Activated CD4-positive, alpha-beta memory T cell treated with anti-CD3 and anti-CD28 coated beads, Interleukin-2, amount 10 ng/mL, durations not matched to agents 7 days and 5 days (primary cell): ENCODE measurements at regions not wholly inside any gene's neighbourhood (a gene's known extent, or its start where the extent isn't known, plus 50 kb on each side); places are given as distances from the start of the nearest gene placed in this dataset.

ENCODE experiments used
- CTCF ChIA-PET: fragments of 350-600 bp; sonication (Branson Sonifier 250); formaldehyde crosslinking; loops from one replicate; lab custom pipeline; 2021; ENCODE audit warnings: antibody characterized with exemption, inconsistent platforms; lab: Charles Lee
- POLR2A ChIA-PET: fragments of 350-600 bp; sonication (Branson Sonifier 250); formaldehyde crosslinking; loops from one replicate; lab custom pipeline; 2021; ENCODE audit warnings: antibody characterized with exemption; lab: Charles Lee
- DNase-seq: peaks from one replicate; pipeline ENCODE4 v3.0.0-alpha.2; 2020
- H3K27ac Mint-ChIP-seq: one replicate; pipeline ENCODE4 v1.8.0; 2021; ENCODE audit warnings: mild to moderate bottlenecking, mixed read lengths
- H3K27me3 Mint-ChIP-seq: one replicate; pipeline ENCODE4 v1.8.0; 2021; ENCODE audit warnings: mixed read lengths
- H3K36me3 Mint-ChIP-seq: one replicate; pipeline ENCODE4 v1.8.0; 2021; ENCODE audit warnings: low read depth, mixed read lengths
- H3K4me1 Mint-ChIP-seq: one replicate; pipeline ENCODE4 v1.8.0; 2021; ENCODE audit warnings: mixed read lengths
- H3K4me3 Mint-ChIP-seq: one replicate; pipeline ENCODE4 v1.8.0; 2021; ENCODE audit warnings: mild to moderate bottlenecking, mixed read lengths
- H3K9me3 Mint-ChIP-seq: one replicate; pipeline ENCODE4 v1.8.0; 2021; ENCODE audit warnings: mixed read lengths

DNA sequence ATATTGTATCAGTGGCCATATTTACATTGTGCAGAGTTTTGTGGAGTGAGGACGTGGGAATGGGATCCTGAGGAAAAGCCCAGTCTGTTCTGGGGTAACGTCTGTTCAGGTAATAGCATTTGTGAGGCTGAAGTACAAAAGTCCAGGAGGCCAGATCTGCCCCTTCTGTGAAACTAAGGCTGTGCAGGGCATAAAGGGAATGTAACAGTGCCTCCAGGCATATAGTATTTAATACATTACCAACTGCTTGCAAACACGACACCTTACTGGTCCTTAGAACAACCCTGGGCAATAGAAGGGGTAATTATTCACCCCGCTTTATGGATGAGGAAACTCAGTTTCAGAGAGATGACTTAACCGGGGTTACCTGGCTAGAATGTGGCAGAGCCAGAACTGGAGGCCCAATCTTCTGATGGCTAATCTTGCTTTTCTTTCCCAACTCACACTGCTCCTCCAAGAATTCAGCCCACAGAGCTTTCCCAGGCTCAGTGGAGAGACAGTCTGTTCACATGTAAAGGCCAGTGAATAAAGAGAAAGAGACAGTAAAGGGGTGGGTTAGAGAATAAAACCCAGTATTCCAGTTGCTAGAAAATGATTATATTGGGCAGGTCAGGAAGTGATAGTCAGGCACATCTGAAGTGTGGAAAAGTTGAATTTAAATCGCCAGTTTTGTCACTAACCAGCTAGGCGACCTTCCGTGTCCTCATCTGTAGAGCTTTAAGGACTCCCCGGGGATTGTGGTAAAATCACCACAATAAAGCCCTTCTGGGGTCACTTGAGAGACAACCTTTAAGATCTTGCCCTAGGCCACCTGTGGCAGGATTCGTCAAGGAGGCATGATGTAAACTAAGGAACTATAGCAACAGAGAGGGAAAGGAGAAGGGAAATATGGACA is 280.7 kb upstream of the CITED2 start:
- Mint-ChIP-seq H3K27me3 (no peaks in the 10 kb centered on the region), H3K27ac (no peak overlapping the region), H3K9me3 (no peaks in the 10 kb centered on the region), H3K4me1 (no peaks in the 10 kb centered on the region), H3K36me3 (no peaks in the 10 kb centered on the region), H3K4me3 (no peak overlapping the region)
- DNase-seq = no peak
- ChIA-PET CTCF (no interaction called here), POLR2A (no interaction called here)

DNA sequence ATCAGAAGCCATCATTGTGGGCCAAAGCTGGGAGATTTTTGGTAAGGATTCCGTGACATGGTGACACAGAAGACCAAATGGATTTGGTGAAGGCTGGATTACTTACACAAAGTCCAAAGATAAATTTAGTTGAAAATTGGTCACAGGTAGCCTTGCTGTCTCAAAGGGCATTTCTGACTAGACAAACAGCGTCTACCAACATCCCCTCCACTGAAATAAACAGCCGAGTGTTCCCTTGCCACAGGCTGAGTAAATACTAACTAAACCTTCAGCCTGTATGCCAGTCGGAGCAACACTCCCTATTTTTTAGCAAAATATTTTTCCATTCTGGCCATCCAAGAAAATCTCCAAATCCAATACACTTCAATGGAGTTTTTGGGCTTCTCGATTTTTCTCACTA is 279.9 kb upstream of the CITED2 start:
- no peak for DNase-seq
- Mint-ChIP-seq H3K27me3 (no peaks in the 10 kb centered on the region), H3K4me3 (no peak overlapping the region), H3K27ac (no peak overlapping the region), H3K36me3 (no peaks in the 10 kb centered on the region), H3K4me1 (no peaks in the 10 kb centered on the region), H3K9me3 (no peaks in the 10 kb centered on the region)
- ChIA-PET CTCF (no interaction called here), POLR2A (no interaction called here)

DNA sequence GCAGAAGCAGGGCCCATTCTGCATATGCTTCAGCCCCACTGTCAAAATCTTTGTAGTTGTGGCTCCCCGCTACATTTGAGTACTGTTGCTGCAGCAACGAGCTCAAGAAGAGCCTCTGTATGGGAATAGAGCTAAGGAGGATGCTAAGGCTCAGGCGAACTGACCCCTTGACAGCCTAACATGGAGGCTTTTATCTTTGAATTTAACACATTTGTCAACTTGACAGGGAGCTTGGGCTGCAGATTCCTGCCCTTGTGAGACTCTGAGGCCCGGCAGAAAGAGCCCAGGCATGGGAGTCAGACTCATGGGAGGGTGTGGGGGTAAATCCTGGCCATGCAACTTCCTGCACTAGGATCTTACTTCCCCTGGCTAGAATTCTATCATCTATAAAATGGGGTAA is 278.7 kb upstream of the CITED2 start:
- ChIA-PET CTCF (no interaction called here), POLR2A (no interaction called here)
- Mint-ChIP-seq H3K4me3 (no peak overlapping the region), H3K27ac (no peak overlapping the region), H3K27me3 (no peaks in the 10 kb centered on the region), H3K9me3 (no peaks in the 10 kb centered on the region), H3K4me1 (no peaks in the 10 kb centered on the region), H3K36me3 (no peaks in the 10 kb centered on the region)
- DNase-seq = no peak

- Mint-ChIP-seq H3K27ac (no peak overlapping the region), H3K4me1 (no peaks in the 10 kb centered on the region), H3K27me3 (no peaks in the 10 kb centered on the region), H3K4me3 (no peak overlapping the region), H3K9me3 (peaks cover 2% of the 10 kb centered on the region), H3K36me3 (no peaks in the 10 kb centered on the region)
- CTCF ChIA-PET = no interaction called here
- DNase-seq = no peak
- POLR2A ChIA-PET = interaction anchor here (1.0 kb wide), 1 partner anchor 120 kb away, joined by 3 read pairs; no protein-coding TSS in a partner anchor
Measured at GRCh38 chr6:139650941-139651340, 276.5 kb upstream of the CITED2 start.

GRCh38 chr6:139649732-139650131 is 275.3 kb upstream of the CITED2 start:
- H3K4me1 Mint-ChIP-seq = no peaks in the 10 kb centered on the region
- peaks cover 2% of the 10 kb centered on the region for H3K9me3 Mint-ChIP-seq
- ChIA-PET POLR2A (no interaction called here), CTCF (no interaction called here)
- DNase-seq = no peak
- H3K36me3 Mint-ChIP-seq = no peaks in the 10 kb centered on the region
- no peaks in the 10 kb centered on the region for H3K27me3 Mint-ChIP-seq
- H3K27ac Mint-ChIP-seq = no peak overlapping the region
- H3K4me3 Mint-ChIP-seq = no peak overlapping the region

- H3K36me3 Mint-ChIP-seq = no peaks in the 10 kb centered on the region
- H3K4me1 Mint-ChIP-seq = no peaks in the 10 kb centered on the region
- no peak overlapping the region for H3K4me3 Mint-ChIP-seq
- H3K27me3 Mint-ChIP-seq = peaks cover under 1% of the 10 kb centered on the region
- H3K27ac Mint-ChIP-seq = no peak overlapping the region
- DNase-seq = no peak
- POLR2A ChIA-PET = no interaction called here
- CTCF ChIA-PET = no interaction called here
- peaks cover 2% of the 10 kb centered on the region for H3K9me3 Mint-ChIP-seq
Measured at GRCh38 chr6:139649128-139649527, 274.7 kb upstream of the CITED2 start.

DNA sequence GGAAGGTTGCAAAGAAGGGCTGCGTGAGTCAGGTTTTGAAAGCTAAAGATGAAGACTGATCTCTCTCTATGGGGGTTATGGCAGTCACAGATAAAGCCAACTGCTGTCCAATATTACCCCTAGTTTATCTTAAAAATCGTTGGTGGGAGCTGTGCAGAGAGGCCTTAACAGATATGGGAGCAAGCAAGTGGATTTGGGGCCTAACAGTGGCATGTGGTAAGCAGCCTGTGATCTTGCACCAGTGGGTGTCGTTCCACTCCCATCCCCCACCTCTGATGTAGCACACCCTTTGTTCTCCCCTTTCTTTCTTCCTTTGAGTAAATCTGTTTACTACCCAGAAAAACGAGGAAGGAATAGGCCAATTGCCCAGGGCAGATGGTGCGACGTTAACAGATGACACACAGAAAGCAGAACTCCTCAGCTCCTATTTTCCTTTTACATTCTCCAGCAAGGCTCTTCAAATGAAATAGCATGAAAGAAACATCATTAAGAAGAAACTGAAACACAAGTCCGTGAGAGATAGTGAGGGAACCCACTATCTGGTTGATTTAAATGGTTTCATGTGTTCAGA is 274.1 kb upstream of the CITED2 start:
- H3K36me3 Mint-ChIP-seq = no peaks in the 10 kb centered on the region
- no peak for DNase-seq
- ChIA-PET POLR2A (no interaction called here), CTCF (no interaction called here)
- H3K27me3 Mint-ChIP-seq = peaks cover 2% of the 10 kb centered on the region
- H3K4me1 Mint-ChIP-seq = no peaks in the 10 kb centered on the region
- H3K9me3 Mint-ChIP-seq = peaks cover 2% of the 10 kb centered on the region
- H3K27ac Mint-ChIP-seq = no peak overlapping the region
- no peak overlapping the region for H3K4me3 Mint-ChIP-seq

DNA sequence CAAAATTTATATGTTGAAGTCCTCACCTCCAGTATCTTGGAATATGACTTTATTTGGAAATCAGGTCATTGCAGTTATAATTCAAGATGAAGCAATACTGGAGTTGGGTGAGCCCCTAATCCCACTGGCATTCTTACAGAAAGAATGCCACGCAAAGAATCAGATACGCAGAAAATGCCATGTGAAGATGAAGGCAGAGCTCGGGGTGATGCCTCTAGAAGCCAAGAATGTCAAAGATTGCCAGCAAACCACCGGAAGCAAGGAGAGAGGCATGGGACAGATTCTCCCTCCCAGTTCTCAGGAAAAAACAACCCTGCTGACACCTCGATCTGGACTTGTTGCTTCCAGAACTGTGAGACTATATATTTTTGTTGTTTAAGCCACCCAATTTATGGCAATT is 273.4 kb upstream of the CITED2 start:
- CTCF ChIA-PET = no interaction called here
- H3K27me3 Mint-ChIP-seq = peaks cover 2% of the 10 kb centered on the region

DNA sequence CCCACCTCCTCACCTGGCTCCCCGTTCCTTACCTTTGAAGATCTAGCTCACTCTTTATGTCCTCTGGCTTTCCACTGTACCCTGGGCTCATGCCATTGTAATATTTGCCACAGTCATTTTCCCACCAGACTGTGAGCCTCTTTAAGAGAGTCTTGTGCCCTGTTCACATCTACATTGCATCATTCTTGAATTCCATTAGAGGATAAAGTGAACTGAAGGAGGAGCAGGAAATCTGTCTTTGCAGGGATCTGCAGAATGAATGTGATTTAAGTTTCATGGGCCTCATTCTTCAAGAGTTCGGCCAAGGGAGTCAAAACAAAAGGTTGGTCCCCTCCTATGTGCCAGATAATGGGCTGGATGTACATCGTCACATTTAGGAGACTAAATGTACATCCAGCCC is 272.6 kb upstream of the CITED2 start:
- ChIA-PET POLR2A (no interaction called here), CTCF (no interaction called here)
- Mint-ChIP-seq H3K27me3 (peaks cover 4% of the 10 kb centered on the region), H3K4me1 (no peaks in the 10 kb centered on the region), H3K4me3 (no peak overlapping the region), H3K9me3 (peaks cover 2% of the 10 kb centered on the region), H3K27ac (no peak overlapping the region), H3K36me3 (no peaks in the 10 kb centered on the region)
- DNase-seq = no peak

More for the DNA sequence above, 273.4 kb upstream of the CITED2 start:
- Mint-ChIP-seq H3K4me1 (no peaks in the 10 kb centered on the region), H3K4me3 (no peak overlapping the region), H3K36me3 (no peaks in the 10 kb centered on the region), H3K27ac (no peak overlapping the region), H3K9me3 (peaks cover 2% of the 10 kb centered on the region)
- no peak for DNase-seq
- POLR2A ChIA-PET = no interaction called here

GRCh38 chr6:139644821-139645220 is 270.4 kb upstream of the CITED2 start:
- Mint-ChIP-seq H3K27ac (no peak overlapping the region), H3K4me3 (no peak overlapping the region), H3K36me3 (no peaks in the 10 kb centered on the region), H3K4me1 (peaks cover 13% of the 10 kb centered on the region), H3K27me3 (peaks cover 4% of the 10 kb centered on the region), H3K9me3 (peaks cover 2% of the 10 kb centered on the region)
- DNase-seq = no peak
- ChIA-PET CTCF (interaction anchor here (0.6 kb wide), 1 partner anchor 12 kb away, joined by 3 read pairs; no protein-coding TSS in a partner anchor), POLR2A (no interaction called here)

DNA sequence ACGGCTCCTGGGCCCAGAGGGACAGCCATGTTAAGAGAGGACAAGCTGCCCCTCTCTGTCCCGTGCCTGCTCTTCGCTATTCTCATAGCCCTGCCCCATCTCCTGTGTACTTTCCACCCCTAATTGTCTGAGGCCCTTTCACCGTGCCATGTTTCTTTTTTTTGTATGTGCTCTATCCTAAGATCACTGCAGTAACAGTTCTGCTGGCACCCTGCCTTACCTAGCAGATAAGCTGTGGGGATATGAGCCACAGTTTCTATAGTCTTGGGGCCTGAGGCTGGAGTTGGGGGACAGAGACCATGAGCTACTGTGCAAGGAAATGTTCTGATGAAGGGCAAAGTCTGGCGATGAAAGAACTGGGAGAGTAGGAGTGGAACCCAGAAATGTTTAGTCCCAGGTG is 269.5 kb upstream of the CITED2 start:
- H3K4me1 Mint-ChIP-seq = peaks cover 15% of the 10 kb centered on the region
- ChIA-PET POLR2A (no interaction called here), CTCF (interaction anchor here (0.6 kb wide), 1 partner anchor 13 kb away, joined by 3 read pairs; no protein-coding TSS in a partner anchor)
- H3K27me3 Mint-ChIP-seq = peaks cover 4% of the 10 kb centered on the region
- no peak overlapping the region for H3K27ac Mint-ChIP-seq
- H3K9me3 Mint-ChIP-seq = peaks cover 2% of the 10 kb centered on the region
- no peaks in the 10 kb centered on the region for H3K36me3 Mint-ChIP-seq
- no peak for DNase-seq
- H3K4me3 Mint-ChIP-seq = no peak overlapping the region

DNA sequence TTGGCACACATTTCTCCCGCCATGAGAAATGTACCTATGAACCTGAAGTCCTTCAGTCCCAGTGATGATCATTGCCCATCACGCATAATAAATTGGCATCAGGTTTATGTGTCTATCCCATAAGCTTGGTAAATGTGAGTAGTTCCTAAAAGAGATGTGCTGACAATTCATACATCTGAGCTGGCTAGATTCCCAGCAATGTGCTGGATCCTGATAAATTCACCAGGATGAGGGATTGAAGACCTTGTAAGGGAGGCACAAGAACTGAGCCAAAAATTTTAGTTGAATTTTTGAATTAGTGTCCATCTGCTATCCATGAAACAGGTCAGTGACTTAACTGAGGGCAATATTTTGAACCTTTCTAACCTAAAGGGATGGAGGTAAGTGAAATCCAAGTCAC is 267.9 kb upstream of the CITED2 start:
- Mint-ChIP-seq H3K27me3 (peaks cover 6% of the 10 kb centered on the region), H3K27ac (no peak overlapping the region), H3K9me3 (peaks cover 2% of the 10 kb centered on the region), H3K4me3 (no peak overlapping the region), H3K36me3 (no peaks in the 10 kb centered on the region), H3K4me1 (peaks cover 15% of the 10 kb centered on the region)
- no peak for DNase-seq
- POLR2A ChIA-PET = no interaction called here
- CTCF ChIA-PET = interaction anchor here (0.6 kb wide), 1 partner anchor 492 kb away, joined by 3 read pairs; no protein-coding TSS in a partner anchor

DNA sequence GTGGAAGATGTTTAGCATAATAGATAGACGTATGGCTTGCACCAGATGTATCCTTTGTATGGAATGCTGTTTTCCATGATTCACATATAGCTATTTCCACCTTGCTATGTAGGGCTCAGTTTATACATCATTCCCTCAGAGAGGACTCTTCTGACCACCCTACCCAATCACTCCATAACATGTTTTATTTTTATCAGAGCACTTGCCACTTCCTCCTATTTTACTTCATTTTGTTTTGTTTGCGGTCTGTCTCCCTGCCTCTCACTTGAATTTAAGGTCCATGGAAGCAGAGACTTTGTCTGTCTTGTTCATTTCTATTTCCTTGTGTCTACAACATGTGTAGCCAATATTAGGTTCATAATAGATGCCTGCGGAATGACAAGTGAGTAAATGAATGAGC is 266.9 kb upstream of the CITED2 start:
- H3K9me3 Mint-ChIP-seq = no peaks in the 10 kb centered on the region
- no peaks in the 10 kb centered on the region for H3K36me3 Mint-ChIP-seq
- H3K27ac Mint-ChIP-seq = no peak overlapping the region
- no peak for DNase-seq
- H3K27me3 Mint-ChIP-seq = peaks cover 6% of the 10 kb centered on the region
- CTCF ChIA-PET = interaction anchor here (0.5 kb wide), 1 partner anchor 424 kb away, joined by 3 read pairs; no protein-coding TSS in a partner anchor
- H3K4me1 Mint-ChIP-seq = peaks cover 15% of the 10 kb centered on the region
- H3K4me3 Mint-ChIP-seq = no peak overlapping the region
- POLR2A ChIA-PET = interaction anchor here (0.5 kb wide), 1 partner anchor 825 kb away, joined by 3 read pairs; no protein-coding TSS in a partner anchor
